GM12878 (cell line): ENCODE measurements at regions not wholly inside any gene's neighbourhood (a gene's known extent, or its start where the extent isn't known, plus 50 kb on each side); places are given as distances from the start of the nearest gene placed in this dataset.

ENCODE experiments used
- ATAC-seq: fragments of 200-7000 bp; cut with Tn5 transposase; 3 replicates; pipeline ENCODE4 v1.9.1; 2020; ENCODE audit warnings: mild to moderate bottlenecking, moderate library complexity
- BruUV-seq: library from RNA; stranded (reverse); fragments of 400-500 nt; replicated peaks from 2 replicates; lab custom pipeline; 2021; lab: Mats Ljungman, UMichigan
- CTCF ChIA-PET: fragments of 300-600 bp; sonication (Branson Sonifier 250); formaldehyde crosslinking; extraction: SDS; loops from one replicate; lab custom pipeline; 2021; ENCODE audit warnings: inconsistent platforms; lab: Yijun Ruan, JAX
- POLR2A ChIA-PET: fragments of 350-600 bp; formaldehyde crosslinking; extraction: SDS; loops from one replicate; lab custom pipeline; 2021; ENCODE audit warnings: inconsistent platforms; lab: Charles Lee
- RAD21 ChIA-PET: fragments of 300-600 bp; sonication (Branson Sonifier 250); formaldehyde crosslinking; loops from one replicate; lab custom pipeline; 2023; ENCODE audit warnings: antibody characterized with exemption; ENCODE audit not compliant: unreplicated experiment; lab: Charles Lee
- SMC1A ChIA-PET: fragments of 300-600 bp; sonication (Branson Sonifier 250); formaldehyde crosslinking; loops from one replicate; lab custom pipeline; 2023; ENCODE audit not compliant: unreplicated experiment, uncharacterized antibody; lab: Charles Lee
- DNase-seq: peaks from one replicate; pipeline ENCODE4 v3.0.0-alpha.2; 2011; ENCODE audit warnings: low read depth, low spot score
- FAIRE-seq: peaks from 3 replicates; lab custom pipeline; 2011; peaks lifted over from hg19 to GRCh38; lab: Jason Lieb, UNC
- H2AFZ ChIP-seq: 2 replicates; pipeline ENCODE4 v1.6.0; 2011; ENCODE audit warnings: low read depth, low read length, control low read depth; ENCODE audit not compliant: control insufficient read depth
- H3K27ac ChIP-seq: 2 replicates; pipeline ENCODE4 v1.5.1; 2011; ENCODE audit warnings: control low read depth; ENCODE audit not compliant: control insufficient read depth, insufficient read depth
- H3K27me3 ChIP-seq, 2 experiments: replicated peaks in 1 of 2; 2 replicates each; pipeline versions ENCODE4 v1.6.0 to v1.6.1; 2011; ENCODE audit warnings: low read length in 1 of 2; ENCODE audit not compliant: control insufficient read depth in 2 of 2, insufficient read depth in 2 of 2
- H3K36me3 ChIP-seq, 2 experiments: 2 replicates each; pipeline ENCODE4 v1.5.1; 2011; ENCODE audit warnings: low read length in 1 of 2; ENCODE audit not compliant: control insufficient read depth in 2 of 2, insufficient read depth in 2 of 2
- H3K4me1 ChIP-seq: 2 replicates; pipeline ENCODE4 v1.6.1; 2011; ENCODE audit warnings: mild to moderate bottlenecking, low read length, moderate library complexity, mixed read lengths; ENCODE audit not compliant: control insufficient read depth, insufficient read depth
- H3K4me2 ChIP-seq: 2 replicates; pipeline ENCODE4 v1.6.0; 2011; ENCODE audit warnings: control low read depth; ENCODE audit not compliant: control insufficient read depth, insufficient read depth
- H3K4me3 ChIP-seq: fragments of 200-600 bp; sonication (generic); 2 replicates; pipeline ENCODE4 v1.5.1; 2016
- H3K79me2 ChIP-seq: 2 replicates; pipeline ENCODE4 v1.6.0; 2011; ENCODE audit warnings: low read length; ENCODE audit not compliant: control insufficient read depth, insufficient read depth
- H3K9ac ChIP-seq: 2 replicates; pipeline ENCODE4 v1.8.0; 2011; ENCODE audit warnings: low read length, control low read depth, mixed read lengths; ENCODE audit not compliant: control insufficient read depth, insufficient read depth
- H3K9me3 ChIP-seq: replicated peaks from 3 replicates; pipeline ENCODE4 v1.5.1; 2011; ENCODE audit warnings: mild to moderate bottlenecking, low read length; ENCODE audit not compliant: control insufficient read depth, insufficient read depth
- H4K20me1 ChIP-seq: 2 replicates; pipeline ENCODE4 v1.6.0; 2011; ENCODE audit not compliant: control insufficient read depth, insufficient read depth
- CREB1 ChIP-seq: IDR thresholded peaks from 2 replicates; pipeline ENCODE4 v1.6.1; 2012; ENCODE audit warnings: low read depth, mild to moderate bottlenecking, inconsistent platforms
- EP300 ChIP-seq, 2 experiments: fragments of 150-350 bp in 1 of 2; IDR thresholded peaks; 2 replicates each; pipeline ENCODE4 v1.6.1; 2011 to 2012; ENCODE audit warnings: low read depth in 2 of 2, low read length in 2 of 2, borderline replicate concordance in 1 of 2, improper control_type of control experiment in 1 of 2, inconsistent platforms in 1 of 2; ENCODE audit not compliant: control insufficient read depth in 1 of 2
- FOS ChIP-seq: IDR thresholded peaks from 3 replicates; pipeline ENCODE4 v1.6.1; 2011; ENCODE audit warnings: borderline replicate concordance; ENCODE audit not compliant: insufficient read length; ENCODE audit errors: extremely low read depth
- HDGF ChIP-seq: fragments of 450-650 bp; IDR thresholded peaks from 2 replicates; pipeline ENCODE4 v1.6.1; 2016; ENCODE audit warnings: antibody characterized with exemption
- JUNB ChIP-seq: IDR thresholded peaks from 2 replicates; pipeline ENCODE4 v1.6.1; 2016; ENCODE audit warnings: antibody characterized with exemption, mild to moderate bottlenecking
- MLLT1 ChIP-seq: fragments of 450-650 bp; IDR thresholded peaks from 2 replicates; pipeline ENCODE4 v1.6.1; 2016; ENCODE audit warnings: mild to moderate bottlenecking
- NBN ChIP-seq: fragments of 450-650 bp; IDR thresholded peaks from 2 replicates; pipeline ENCODE4 v1.6.1; 2016
- NR2C1 ChIP-seq: fragments of 450-650 bp; IDR thresholded peaks from 2 replicates; pipeline ENCODE4 v1.6.1; 2017; ENCODE audit warnings: antibody characterized with exemption, mild to moderate bottlenecking, moderate library complexity
- NR2F1 ChIP-seq: fragments of 450-650 bp; conservative IDR thresholded peaks from 2 replicates; pipeline ENCODE4 v1.6.1; 2017; ENCODE audit warnings: mild to moderate bottlenecking
- REST ChIP-seq: IDR thresholded peaks from 2 replicates; pipeline ENCODE4 v1.6.1; 2012; ENCODE audit warnings: mild to moderate bottlenecking, low read depth, low read length
- SUPT20H ChIP-seq: IDR thresholded peaks from 2 replicates; pipeline ENCODE4 v1.6.1; 2011; ENCODE audit warnings: low read depth, mild to moderate bottlenecking, low read length, moderate library complexity, borderline replicate concordance; ENCODE audit not compliant: control insufficient read depth
- TCF12 ChIP-seq: IDR thresholded peaks from 2 replicates; pipeline ENCODE4 v1.6.1; 2011; ENCODE audit warnings: low read depth, mild to moderate bottlenecking, low read length
- TCF7 ChIP-seq: IDR thresholded peaks from 2 replicates; pipeline ENCODE4 v1.6.1; 2014; ENCODE audit warnings: antibody characterized with exemption, borderline replicate concordance
- YBX1 ChIP-seq: fragments of 450-650 bp; IDR thresholded peaks from 2 replicates; pipeline ENCODE4 v1.6.1; 2016; ENCODE audit warnings: antibody characterized with exemption
- YY1 ChIP-seq: IDR thresholded peaks from 2 replicates; pipeline ENCODE4 v1.6.1; 2011; ENCODE audit warnings: low read depth, mild to moderate bottlenecking, low read length
- WGBS: methylation state at CpG from one replicate; pipeline ENCODE4 v1.1.6; 2016; ENCODE audit warnings: low lambda C conversion rate; ENCODE audit not compliant: insufficient replicate concordance, insufficient coverage; ENCODE audit errors: missing lambda C conversion rate; 5-methylcytosine and 5-hydroxymethylcytosine counted together
- in situ Hi-C: fragments of 300-500 bp; cut with MboI; formaldehyde crosslinking; loops from 9 replicates; pipeline ENCODE4 v1.14.3; 2018; ENCODE audit warnings: mixed read lengths
- intact Hi-C: fragments of 100-400 bp; cut with micrococcal nuclease; formaldehyde crosslinking; loops from one replicate; pipeline ENCODE4 v1.14.2; 2022; ENCODE audit not compliant: unreplicated experiment

- no peak for ATAC-seq
- no peaks in the 10 kb centered on the region for H3K4me1 ChIP-seq
- WGBS, result 52% methylated on average over 19 of the region's 19 CpGs
These were observed 419.6 kb downstream of the BCOR start for GRCh38 chrX:39677978-39678791.

GRCh38 chrX:39678914-39679313 is 418.8 kb downstream of the BCOR start:
- Histone ChIP-seq H3K79me2 (no peaks in the 10 kb centered on the region), H3K4me2 (no peak overlapping the region), H4K20me1 (no peaks in the 10 kb centered on the region), H3K27me3 (no peaks in the 10 kb centered on the region), H3K36me3 (no peaks in the 10 kb centered on the region), H2AFZ (no peak overlapping the region), H3K9me3 (no peaks in the 10 kb centered on the region; the same call in 1 of the 3 replicates), H3K27ac (no peak overlapping the region), H3K9ac (no peak overlapping the region), H3K4me1 (no peaks in the 10 kb centered on the region), H3K4me3 (no peak overlapping the region)
- BruUV-seq, result no TSS peak
- RAD21 ChIA-PET, result no interaction called here
- 47% methylated on average over 4 of the region's 4 CpGs for WGBS
- FAIRE-seq (no peak), ATAC-seq (no peak), DNase-seq (no peak)
- CTCF ChIA-PET, result no interaction called here
- SMC1A ChIA-PET, result no interaction called here
- intact Hi-C loops (no loop called here), in situ Hi-C loops (no loop called here)
- POLR2A ChIA-PET, result interaction anchor here (0.6 kb wide), 1 partner anchor 962 kb away, joined by 4 read pairs; no protein-coding TSS in a partner anchor
- TF ChIP-seq NBN, result no peak
- TF ChIP-seq MLLT1, result no peak
- TF ChIP-seq TCF7, result no peak
- TF ChIP-seq YBX1, result no peak
- no peak for TF ChIP-seq REST
- no peak for TF ChIP-seq SUPT20H
- TF ChIP-seq NR2C1, result no peak
- TF ChIP-seq HDGF, result no peak
- no peak for TF ChIP-seq TCF12
- TF ChIP-seq FOS, result no peak
- TF ChIP-seq YY1, result no peak
- no peak for TF ChIP-seq NR2F1
- no peak for TF ChIP-seq CREB1

More at GRCh38 chrX:39677978-39678791, 419.6 kb downstream of the BCOR start:
- in situ Hi-C loops, result no loop called here
- intact Hi-C loops, result no loop called here
- FAIRE-seq, result no peak
- no peak overlapping the region for H3K9ac ChIP-seq
- no peaks in the 10 kb centered on the region; the same call in 1 of the 3 replicates for H3K9me3 ChIP-seq
- no peak for TF ChIP-seq JUNB
- no peak for TF ChIP-seq EP300 (IDR thresholded peaks at IDR 0.05; ENCODE audit: borderline replicate concordance in 1 of 2, control insufficient read depth in 1 of 2, low read depth in 2 of 2, low read length in 2 of 2)
- no peaks in the 10 kb centered on the region for H3K27me3 ChIP-seq
- BruUV-seq, result no TSS peak
- H3K36me3 ChIP-seq, result no peaks in the 10 kb centered on the region
- no peak overlapping the region for H3K4me2 ChIP-seq
- no peaks in the 10 kb centered on the region for H3K79me2 ChIP-seq
- no peaks in the 10 kb centered on the region for H4K20me1 ChIP-seq
- no peak overlapping the region for H2AFZ ChIP-seq
- ChIA-PET POLR2A (interaction anchor here (0.6 kb wide), 1 partner anchor 963 kb away, joined by 4 read pairs; no protein-coding TSS in a partner anchor), RAD21 (no interaction called here), SMC1A (no interaction called here), CTCF (no interaction called here)
- no peak overlapping the region for H3K4me3 ChIP-seq
- no peak overlapping the region for H3K27ac ChIP-seq
- DNase-seq, result no peak
